ENCODE measurements at regions not wholly inside any gene's neighbourhood (a gene's known extent, or its start where the extent isn't known, plus 50 kb on each side); places are given as distances from the start of the nearest gene placed in this dataset.

DNA sequence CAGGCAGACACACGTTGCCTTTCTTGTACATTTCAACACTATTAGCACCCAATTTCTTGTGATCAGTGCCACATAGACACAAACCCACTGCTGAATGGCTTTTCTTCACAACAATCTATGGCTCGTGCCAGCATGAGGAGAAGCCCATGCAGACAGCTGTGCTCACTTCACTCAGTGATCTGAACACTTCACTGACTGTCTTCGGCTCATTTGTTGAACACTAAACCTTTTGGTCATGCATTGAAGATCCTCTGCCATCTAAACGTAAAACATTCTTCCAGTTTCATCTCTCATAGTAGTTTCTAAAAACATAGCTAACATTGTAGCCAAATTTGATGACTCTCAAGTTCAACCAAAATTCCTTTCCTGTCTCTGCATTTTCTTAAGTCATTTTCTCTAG is 331.0 kb upstream of the ZP4 start:
- TF ChIP-seq, protein P1, sequence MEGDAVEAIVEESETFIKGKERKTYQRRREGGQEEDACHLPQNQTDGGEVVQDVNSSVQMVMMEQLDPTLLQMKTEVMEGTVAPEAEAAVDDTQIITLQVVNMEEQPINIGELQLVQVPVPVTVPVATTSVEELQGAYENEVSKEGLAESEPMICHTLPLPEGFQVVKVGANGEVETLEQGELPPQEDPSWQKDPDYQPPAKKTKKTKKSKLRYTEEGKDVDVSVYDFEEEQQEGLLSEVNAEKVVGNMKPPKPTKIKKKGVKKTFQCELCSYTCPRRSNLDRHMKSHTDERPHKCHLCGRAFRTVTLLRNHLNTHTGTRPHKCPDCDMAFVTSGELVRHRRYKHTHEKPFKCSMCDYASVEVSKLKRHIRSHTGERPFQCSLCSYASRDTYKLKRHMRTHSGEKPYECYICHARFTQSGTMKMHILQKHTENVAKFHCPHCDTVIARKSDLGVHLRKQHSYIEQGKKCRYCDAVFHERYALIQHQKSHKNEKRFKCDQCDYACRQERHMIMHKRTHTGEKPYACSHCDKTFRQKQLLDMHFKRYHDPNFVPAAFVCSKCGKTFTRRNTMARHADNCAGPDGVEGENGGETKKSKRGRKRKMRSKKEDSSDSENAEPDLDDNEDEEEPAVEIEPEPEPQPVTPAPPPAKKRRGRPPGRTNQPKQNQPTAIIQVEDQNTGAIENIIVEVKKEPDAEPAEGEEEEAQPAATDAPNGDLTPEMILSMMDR (IDR thresholded peaks at IDR 0.05), result no peak
- no peak for TF ChIP-seq POLR2A (IDR thresholded peaks at IDR 0.05)

Data from adrenal gland (tissue), 5 donors.